ENCODE measurements at regions not wholly inside any gene's neighbourhood (a gene's known extent, or its start where the extent isn't known, plus 50 kb on each side); places are given as distances from the start of the nearest gene placed in this dataset.

- Histone ChIP-seq H3K27ac (ENCODE audit: low read depth, low read length) (no peak overlapping the region), H3K4me1 (ENCODE audit: control insufficient read depth, insufficient read depth, low read length, unreplicated experiment) (no peaks in the 10 kb centered on the region), H3K36me3 (ENCODE audit: insufficient read depth, low read length) (no peaks in the 10 kb centered on the region), H3K27me3 (ENCODE audit: insufficient read depth, low read length) (peaks cover 7% of the 10 kb centered on the region; the same call in 1 of the 2 replicates), H3K4me3 (ENCODE audit: low read depth, low read length) (no peak overlapping the region), H3K79me2 (ENCODE audit: control insufficient read depth, insufficient read depth, low read length, unreplicated experiment) (no peaks in the 10 kb centered on the region), H2AFZ (ENCODE audit: low read length, unreplicated experiment) (no peak overlapping the region)
Observed at GRCh38 chrX:16282209-16282608, 114.9 kb downstream of the MAGEB17 start.

GRCh38 chrX:16284842-16285241 is 117.6 kb downstream of the MAGEB17 start:
- H3K27me3 ChIP-seq (ENCODE audit: insufficient read depth, low read length) = peaks cover 7% of the 10 kb centered on the region; the same call in 1 of the 2 replicates
- H3K79me2 ChIP-seq (ENCODE audit: control insufficient read depth, insufficient read depth, low read length, unreplicated experiment) = no peaks in the 10 kb centered on the region
- H3K36me3 ChIP-seq (ENCODE audit: insufficient read depth, low read length) = no peaks in the 10 kb centered on the region
- no peak overlapping the region for H3K4me3 ChIP-seq (ENCODE audit: low read depth, low read length)
- H2AFZ ChIP-seq (ENCODE audit: low read length, unreplicated experiment) = no peak overlapping the region
- H3K4me1 ChIP-seq (ENCODE audit: control insufficient read depth, insufficient read depth, low read length, unreplicated experiment) = no peaks in the 10 kb centered on the region
- no peak overlapping the region for H3K27ac ChIP-seq (ENCODE audit: low read depth, low read length)

- Histone ChIP-seq H3K79me2 (ENCODE audit: control insufficient read depth, insufficient read depth, low read length, unreplicated experiment) (no peaks in the 10 kb centered on the region), H2AFZ (ENCODE audit: low read length, unreplicated experiment) (no peak overlapping the region), H3K4me3 (ENCODE audit: low read depth, low read length) (no peak overlapping the region), H3K4me1 (ENCODE audit: control insufficient read depth, insufficient read depth, low read length, unreplicated experiment) (no peaks in the 10 kb centered on the region), H3K27ac (ENCODE audit: low read depth, low read length) (no peak overlapping the region), H3K27me3 (ENCODE audit: insufficient read depth, low read length) (peaks cover 8% of the 10 kb centered on the region; the same call in 1 of the 2 replicates), H3K36me3 (ENCODE audit: insufficient read depth, low read length) (no peaks in the 10 kb centered on the region)
Observed at GRCh38 chrX:16290997-16291396, 123.7 kb downstream of the MAGEB17 start.

- Histone ChIP-seq H3K27ac (ENCODE audit: low read depth, low read length) (no peak overlapping the region), H2AFZ (ENCODE audit: low read length, unreplicated experiment) (no peak overlapping the region), H3K79me2 (ENCODE audit: control insufficient read depth, insufficient read depth, low read length, unreplicated experiment) (no peaks in the 10 kb centered on the region), H3K27me3 (ENCODE audit: insufficient read depth, low read length) (peaks cover 73% of the 10 kb centered on the region), H3K36me3 (ENCODE audit: insufficient read depth, low read length) (no peaks in the 10 kb centered on the region), H3K4me1 (ENCODE audit: control insufficient read depth, insufficient read depth, low read length, unreplicated experiment) (no peaks in the 10 kb centered on the region), H3K4me3 (ENCODE audit: low read depth, low read length) (no peak overlapping the region)
Observed at GRCh38 chrX:16300831-16301230, 133.6 kb downstream of the MAGEB17 start.

- Histone ChIP-seq H3K4me3 (ENCODE audit: low read depth, low read length) (no peak overlapping the region), H2AFZ (ENCODE audit: low read length, unreplicated experiment) (no peak overlapping the region), H3K27me3 (ENCODE audit: insufficient read depth, low read length) (peaks cover 37% of the 10 kb centered on the region; the same call in 1 of the 2 replicates), H3K36me3 (ENCODE audit: insufficient read depth, low read length) (no peaks in the 10 kb centered on the region), H3K27ac (ENCODE audit: low read depth, low read length) (no peak overlapping the region), H3K4me1 (ENCODE audit: control insufficient read depth, insufficient read depth, low read length, unreplicated experiment) (no peaks in the 10 kb centered on the region), H3K79me2 (ENCODE audit: control insufficient read depth, insufficient read depth, low read length, unreplicated experiment) (no peaks in the 10 kb centered on the region)
Observed at GRCh38 chrX:16304751-16305150, 137.5 kb downstream of the MAGEB17 start.

- no peak overlapping the region for H3K4me3 ChIP-seq (ENCODE audit: low read depth, low read length)
- H3K36me3 ChIP-seq (ENCODE audit: insufficient read depth, low read length) = no peaks in the 10 kb centered on the region
- no peaks in the 10 kb centered on the region for H3K79me2 ChIP-seq (ENCODE audit: control insufficient read depth, insufficient read depth, low read length, unreplicated experiment)
- H2AFZ ChIP-seq (ENCODE audit: low read length, unreplicated experiment) = no peak overlapping the region
- H3K27ac ChIP-seq (ENCODE audit: low read depth, low read length) = no peak overlapping the region
- H3K27me3 ChIP-seq (ENCODE audit: insufficient read depth, low read length) = peaks cover 33% of the 10 kb centered on the region; the same call in 1 of the 2 replicates
- no peaks in the 10 kb centered on the region for H3K4me1 ChIP-seq (ENCODE audit: control insufficient read depth, insufficient read depth, low read length, unreplicated experiment)
Observed at GRCh38 chrX:16305187-16305586, 137.9 kb downstream of the MAGEB17 start.

GRCh38 chrX:16307950-16308349 is 140.7 kb downstream of the MAGEB17 start:
- Histone ChIP-seq H3K4me1 (ENCODE audit: control insufficient read depth, insufficient read depth, low read length, unreplicated experiment) (no peaks in the 10 kb centered on the region), H2AFZ (ENCODE audit: low read length, unreplicated experiment) (no peak overlapping the region), H3K27me3 (ENCODE audit: insufficient read depth, low read length) (peaks cover 18% of the 10 kb centered on the region; the same call in 1 of the 2 replicates), H3K79me2 (ENCODE audit: control insufficient read depth, insufficient read depth, low read length, unreplicated experiment) (no peaks in the 10 kb centered on the region), H3K4me3 (ENCODE audit: low read depth, low read length) (no peak overlapping the region), H3K36me3 (ENCODE audit: insufficient read depth, low read length) (no peaks in the 10 kb centered on the region), H3K27ac (ENCODE audit: low read depth, low read length) (no peak overlapping the region)

- H3K27me3 ChIP-seq (ENCODE audit: insufficient read depth, low read length) = peaks cover 15% of the 10 kb centered on the region
- H3K79me2 ChIP-seq (ENCODE audit: control insufficient read depth, insufficient read depth, low read length, unreplicated experiment) = no peaks in the 10 kb centered on the region
- H3K27ac ChIP-seq (ENCODE audit: low read depth, low read length) = no peak overlapping the region
Observed at GRCh38 chrX:16308773-16309172, 141.5 kb downstream of the MAGEB17 start.

GRCh38 chrX:16310326-16310725 is 143.0 kb downstream of the MAGEB17 start:
- H2AFZ ChIP-seq (ENCODE audit: low read length, unreplicated experiment) = no peak overlapping the region
- no peak overlapping the region for H3K4me3 ChIP-seq (ENCODE audit: low read depth, low read length)
- no peaks in the 10 kb centered on the region for H3K4me1 ChIP-seq (ENCODE audit: control insufficient read depth, insufficient read depth, low read length, unreplicated experiment)
- no peaks in the 10 kb centered on the region for H3K36me3 ChIP-seq (ENCODE audit: insufficient read depth, low read length)
- no peak overlapping the region for H3K27ac ChIP-seq (ENCODE audit: low read depth, low read length)
- peaks cover 13% of the 10 kb centered on the region for H3K27me3 ChIP-seq (ENCODE audit: insufficient read depth, low read length)
- no peaks in the 10 kb centered on the region for H3K79me2 ChIP-seq (ENCODE audit: control insufficient read depth, insufficient read depth, low read length, unreplicated experiment)

More at GRCh38 chrX:16308773-16309172, 141.5 kb downstream of the MAGEB17 start:
- H3K36me3 ChIP-seq (ENCODE audit: insufficient read depth, low read length) = no peaks in the 10 kb centered on the region
- H2AFZ ChIP-seq (ENCODE audit: low read length, unreplicated experiment) = no peak overlapping the region
- H3K4me1 ChIP-seq (ENCODE audit: control insufficient read depth, insufficient read depth, low read length, unreplicated experiment) = no peaks in the 10 kb centered on the region
- H3K4me3 ChIP-seq (ENCODE audit: low read depth, low read length) = no peak overlapping the region

- H2AFZ ChIP-seq (ENCODE audit: low read length, unreplicated experiment) = no peak overlapping the region
- H3K36me3 ChIP-seq (ENCODE audit: insufficient read depth, low read length) = no peaks in the 10 kb centered on the region
- H3K27ac ChIP-seq (ENCODE audit: low read depth, low read length) = no peak overlapping the region
- no peaks in the 10 kb centered on the region for H3K4me1 ChIP-seq (ENCODE audit: control insufficient read depth, insufficient read depth, low read length, unreplicated experiment)
- no peak overlapping the region for H3K4me3 ChIP-seq (ENCODE audit: low read depth, low read length)
- no peaks in the 10 kb centered on the region for H3K79me2 ChIP-seq (ENCODE audit: control insufficient read depth, insufficient read depth, low read length, unreplicated experiment)
- H3K27me3 ChIP-seq (ENCODE audit: insufficient read depth, low read length) = peaks cover 13% of the 10 kb centered on the region
Observed at GRCh38 chrX:16311671-16312070, 144.4 kb downstream of the MAGEB17 start.

- no peaks in the 10 kb centered on the region for H3K79me2 ChIP-seq (ENCODE audit: control insufficient read depth, insufficient read depth, low read length, unreplicated experiment)
- H3K27ac ChIP-seq (ENCODE audit: low read depth, low read length) = no peak overlapping the region
- H3K4me3 ChIP-seq (ENCODE audit: low read depth, low read length) = no peak overlapping the region
- no peak overlapping the region for H2AFZ ChIP-seq (ENCODE audit: low read length, unreplicated experiment)
- no peaks in the 10 kb centered on the region for H3K4me1 ChIP-seq (ENCODE audit: control insufficient read depth, insufficient read depth, low read length, unreplicated experiment)
- peaks cover 13% of the 10 kb centered on the region for H3K27me3 ChIP-seq (ENCODE audit: insufficient read depth, low read length)
- H3K36me3 ChIP-seq (ENCODE audit: insufficient read depth, low read length) = no peaks in the 10 kb centered on the region
Observed at GRCh38 chrX:16312761-16313623, 145.7 kb downstream of the MAGEB17 start.
